SH-SY5Y (cell line): ENCODE measurements at regions not wholly inside any gene's neighbourhood (a gene's known extent, or its start where the extent isn't known, plus 50 kb on each side); places are given as distances from the start of the nearest gene placed in this dataset.

Source experiments
- GATA2 ChIP-seq: IDR thresholded peaks from 2 replicates; pipeline ENCODE4 v1.6.1; 2011; ENCODE audit warnings: mild to moderate bottlenecking, low read depth, low read length
- GATA3 ChIP-seq: IDR thresholded peaks from 2 replicates; pipeline ENCODE4 v1.6.1; 2011; ENCODE audit warnings: low read depth, mild to moderate bottlenecking, low read length, moderate library complexity

DNA sequence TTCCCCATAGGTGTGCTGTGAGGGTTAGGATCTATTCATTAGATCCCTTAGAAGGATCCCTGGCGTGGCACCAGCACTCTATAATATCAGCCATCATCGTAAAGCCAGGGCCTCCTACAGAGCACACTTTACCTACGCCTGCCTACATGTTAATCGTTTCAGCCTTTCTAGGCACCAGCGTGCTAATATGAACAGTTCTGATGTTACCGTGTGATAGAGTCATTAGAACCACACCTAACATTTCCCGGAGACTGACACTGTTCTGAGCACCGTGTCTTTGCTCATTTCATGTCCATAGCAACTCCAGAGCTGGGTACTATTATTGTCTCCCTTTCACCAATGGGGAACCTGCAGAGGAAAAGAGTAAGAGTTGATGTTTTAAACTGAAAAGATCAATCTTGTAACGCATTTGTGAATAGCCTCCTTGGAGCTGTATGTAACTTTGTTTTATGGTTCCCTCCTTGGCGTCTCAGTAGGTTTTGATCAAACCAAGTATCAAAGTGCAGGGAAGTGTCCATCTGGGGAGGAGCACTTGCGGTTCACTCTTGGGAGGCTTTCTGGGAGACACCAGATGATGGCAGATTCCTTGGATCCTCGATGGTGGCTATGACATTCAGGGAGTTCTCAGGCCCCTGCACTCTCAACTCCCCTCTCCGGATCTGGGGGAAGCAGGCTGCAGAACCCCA is 73.8 kb upstream of the KCNG1 start:
- no peak for TF ChIP-seq GATA3
- TF ChIP-seq GATA2 = no peak

DNA sequence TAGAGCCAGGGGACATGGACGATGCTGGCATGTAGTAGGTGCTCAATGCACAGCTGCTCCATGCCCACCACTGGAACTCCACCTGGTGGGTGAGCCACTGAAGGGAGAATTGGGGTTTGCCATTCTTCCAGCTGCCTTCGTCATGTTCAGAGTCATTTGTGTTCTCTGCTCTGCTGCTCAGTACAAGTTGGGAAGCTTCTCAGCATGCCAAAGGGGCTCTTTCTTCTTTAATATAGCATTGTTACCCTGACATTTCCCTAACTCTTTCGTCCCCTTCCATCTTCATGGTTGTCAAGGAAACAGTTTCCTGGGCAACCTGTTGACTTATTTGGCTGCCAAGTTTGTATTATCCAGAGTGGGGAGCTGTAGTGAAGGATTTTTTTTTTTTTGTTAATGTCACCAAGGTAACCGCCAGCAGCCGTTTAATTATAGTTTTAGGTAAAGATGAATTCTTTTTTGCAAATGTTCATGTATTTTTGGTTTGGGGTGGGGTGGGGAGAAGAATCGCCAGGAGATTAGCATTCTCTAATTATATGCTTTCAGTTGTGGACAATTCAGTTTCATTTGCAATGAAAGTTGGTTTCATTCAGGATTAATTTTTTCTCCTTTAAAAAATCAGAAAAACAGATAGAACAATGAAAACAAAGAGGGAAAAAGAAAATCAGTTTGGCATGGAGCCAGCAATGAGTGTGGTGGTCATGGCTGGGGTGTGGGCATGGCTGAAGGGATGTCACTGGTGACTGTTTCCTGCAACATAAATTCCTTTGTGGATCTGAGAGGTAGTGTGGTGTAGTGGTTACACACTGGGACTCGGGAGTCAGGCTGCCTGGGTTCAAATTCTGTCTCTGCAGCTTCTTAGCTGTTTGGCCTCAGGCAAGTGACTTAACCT is 73.0 kb upstream of the KCNG1 start:
- TF ChIP-seq GATA2 (no peak), GATA3 (no peak)

DNA sequence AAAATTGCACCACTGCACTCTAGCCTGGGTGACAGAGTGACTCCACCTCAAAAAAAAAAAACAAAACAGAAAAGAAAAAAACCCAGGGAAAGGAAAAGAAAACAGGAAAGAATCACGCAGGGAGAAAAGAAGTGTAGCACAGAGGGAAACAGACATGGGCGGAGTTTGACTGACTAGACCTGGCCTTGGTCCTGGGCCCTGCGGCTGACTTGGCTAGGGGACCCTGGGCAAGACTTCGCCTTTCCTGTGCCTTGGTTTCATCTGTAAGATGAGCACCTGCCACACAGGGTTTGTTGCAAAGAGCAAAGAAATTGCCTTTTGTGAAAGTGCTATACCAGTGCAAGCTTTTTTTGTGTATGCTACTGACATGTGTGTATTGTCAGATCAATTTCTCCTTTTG is 71.3 kb upstream of the KCNG1 start:
- TF ChIP-seq GATA2 (no peak), GATA3 (no peak)

DNA sequence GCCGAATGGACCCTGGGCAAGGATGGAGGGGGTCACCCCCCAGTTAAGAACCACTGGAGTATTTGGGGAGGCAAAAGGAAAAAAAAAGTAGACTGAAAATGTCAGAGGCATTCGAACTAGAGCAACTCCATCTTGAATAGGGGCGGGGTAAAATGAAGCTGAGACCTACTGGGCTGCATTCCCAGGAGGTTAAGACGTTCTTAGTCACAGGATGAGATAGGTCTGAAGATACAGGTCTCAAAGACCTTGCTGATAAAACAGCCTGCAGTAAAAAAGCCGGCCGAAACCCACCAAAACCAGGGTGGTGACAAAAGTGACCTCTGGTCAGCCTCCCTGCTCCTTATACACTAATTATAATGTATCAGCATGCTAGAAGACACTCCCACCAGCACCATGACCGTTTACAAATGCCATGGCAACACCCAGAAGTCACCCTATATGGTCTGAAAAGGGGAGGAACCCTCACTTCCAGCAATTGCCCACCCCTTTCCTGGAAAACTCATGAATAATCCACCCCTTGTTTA is 70.4 kb upstream of the KCNG1 start:
- no peak for TF ChIP-seq GATA3
- TF ChIP-seq GATA2 = no peak

GRCh38 chr20:51092338-51092737 is 69.4 kb upstream of the KCNG1 start:
- TF ChIP-seq GATA3 (no peak), GATA2 (no peak)

DNA sequence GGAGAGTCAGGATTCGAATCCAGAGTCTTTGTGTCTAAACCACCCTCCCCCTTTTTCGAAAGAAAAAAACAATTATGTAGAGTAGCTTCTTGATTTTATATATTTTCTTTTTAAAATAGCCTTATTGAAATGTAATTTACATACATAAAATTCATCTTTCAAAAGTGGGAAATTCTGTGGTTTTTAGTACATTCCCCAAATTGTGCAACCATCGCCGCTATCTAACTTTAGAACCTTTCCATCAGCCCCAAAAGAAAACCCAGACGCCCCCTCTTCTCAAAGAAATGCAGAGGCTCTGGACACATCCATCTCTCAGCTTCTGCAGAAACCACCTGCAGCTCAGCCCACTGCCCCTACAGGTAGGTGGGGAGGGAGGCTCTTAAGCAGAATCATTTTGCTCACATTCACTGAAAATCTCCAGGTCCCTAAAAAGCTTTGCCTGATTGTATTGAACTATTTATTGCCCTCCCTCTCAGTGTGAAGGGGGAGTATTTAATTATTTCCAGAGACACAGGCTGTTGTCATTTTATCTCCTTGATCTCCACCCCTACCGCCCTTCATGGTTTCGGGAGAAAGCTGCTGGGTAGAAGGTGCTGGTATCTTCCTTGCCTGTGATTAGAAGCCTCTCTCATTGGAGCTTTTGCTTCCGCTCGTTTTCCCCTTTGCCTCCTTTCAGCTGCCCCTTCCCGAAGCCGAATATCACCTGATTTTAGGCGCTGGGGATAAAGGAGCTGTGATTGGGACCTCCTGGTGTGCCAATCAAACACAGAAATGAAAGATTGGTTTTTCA is 68.7 kb upstream of the KCNG1 start:
- TF ChIP-seq GATA2 (peak; percentile 97), GATA3 (peak; percentile 86)

DNA sequence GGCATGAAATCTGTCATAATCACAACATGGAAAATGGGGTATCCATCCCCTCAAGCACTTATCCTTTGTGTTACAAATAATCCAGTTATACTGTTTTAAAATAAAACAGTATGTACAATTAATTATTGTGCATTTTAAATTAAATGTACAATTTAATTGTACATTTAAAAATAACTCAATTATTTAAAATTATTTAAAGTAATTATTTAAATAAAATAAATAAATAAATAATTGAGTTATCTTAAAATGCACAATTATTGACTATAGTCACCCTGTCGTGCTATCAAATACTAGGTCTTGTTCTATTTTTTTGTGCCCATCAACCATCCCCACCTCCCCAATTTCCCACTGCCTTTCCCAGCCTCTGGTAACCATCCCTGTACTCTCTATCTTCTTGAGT is 66.9 kb upstream of the KCNG1 start:
- TF ChIP-seq GATA3 (no peak), GATA2 (no peak)

GRCh38 chr20:51089272-51089781 is 66.4 kb upstream of the KCNG1 start:
- no peak for TF ChIP-seq GATA3

- TF ChIP-seq GATA2 (no peak), GATA3 (no peak)
These were observed 64.4 kb upstream of the KCNG1 start for GRCh38 chr20:51087266-51087665.

DNA sequence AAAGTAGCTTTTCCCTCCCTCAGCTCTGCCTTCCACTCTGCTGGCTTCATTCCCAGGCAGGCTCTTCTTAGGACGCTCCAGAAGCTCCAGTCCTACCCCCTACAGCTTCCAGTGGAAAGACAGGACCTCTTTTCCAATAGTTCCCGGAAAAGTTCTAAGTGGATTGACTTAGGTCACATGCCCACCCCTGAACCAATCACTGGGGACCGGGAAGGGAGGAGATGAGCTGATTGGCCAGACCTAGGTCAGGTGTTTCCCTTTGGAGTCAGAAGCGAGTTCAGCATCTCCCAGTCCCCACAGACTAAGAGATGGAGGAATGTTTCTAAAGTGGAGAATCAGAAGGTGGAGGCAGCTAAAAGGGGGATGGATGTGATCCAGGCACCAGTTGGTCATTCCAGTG is 62.9 kb upstream of the KCNG1 start:
- TF ChIP-seq GATA2 (no peak), GATA3 (no peak)

- no peak for TF ChIP-seq GATA2
- TF ChIP-seq GATA3 = no peak
These were observed 61.9 kb upstream of the KCNG1 start for GRCh38 chr20:51084593-51085377.

- TF ChIP-seq GATA2 (no peak), GATA3 (no peak)
These were observed 60.5 kb upstream of the KCNG1 start for GRCh38 chr20:51083447-51083846.

- TF ChIP-seq GATA2 = no peak
- TF ChIP-seq GATA3 = no peak
These were observed 60.1 kb upstream of the KCNG1 start for GRCh38 chr20:51082988-51083387.

- TF ChIP-seq GATA3 (no peak), GATA2 (no peak)
These were observed 57.6 kb upstream of the KCNG1 start for GRCh38 chr20:51080516-51080915.
